OCI-LY3 (cell line): ENCODE measurements at regions not wholly inside any gene's neighbourhood (a gene's known extent, or its start where the extent isn't known, plus 50 kb on each side); places are given as distances from the start of the nearest gene placed in this dataset.

Experiments
- H2AFZ ChIP-seq: fragments of 200-600, 300-600 bp; shearing (Covaris generic); 2 replicates; pipeline ENCODE4 v1.6.0; 2014; ENCODE audit warnings: antibody characterized with exemption, low read depth, low read length
- H3K27ac ChIP-seq: fragments of 200-600, 300-600 bp; sonication (generic); 2 replicates; pipeline ENCODE4 v1.5.1; 2014; ENCODE audit warnings: mild to moderate bottlenecking, low read length, moderate library complexity, mixed read lengths
- H3K27me3 ChIP-seq: fragments of 200-600, 300-600 bp; sonication (generic); 2 replicates; pipeline ENCODE4 v1.6.1; 2014; ENCODE audit warnings: low read depth, low read length, mixed read lengths
- H3K36me3 ChIP-seq: fragments of 200-600, 300-600 bp; sonication (generic); replicated peaks from 2 replicates; pipeline ENCODE3; 2014; ENCODE audit warnings: low read depth, low read length, mixed read lengths
- H3K4me1 ChIP-seq: fragments of 300-600, 200-600 bp; sonication (generic); 2 replicates; pipeline ENCODE4 v1.6.1; 2014; ENCODE audit warnings: low read length, mixed read lengths
- H3K4me2 ChIP-seq: fragments of 200-600, 300-600 bp; sonication (generic); 2 replicates; pipeline ENCODE4 v1.6.1; 2014; ENCODE audit warnings: low read length, mixed read lengths
- H3K4me3 ChIP-seq: fragments of 300-600, 200-600 bp; sonication (generic); 2 replicates; pipeline ENCODE4 v1.5.1; 2014; ENCODE audit warnings: antibody characterized with exemption, mild to moderate bottlenecking, low read length, moderate library complexity
- H3K79me2 ChIP-seq: fragments of 300-600, 200-600 bp; shearing (Covaris generic); 2 replicates; pipeline ENCODE4 v1.6.1; 2014; ENCODE audit warnings: mild to moderate bottlenecking, low read length, mixed read lengths
- H3K9ac ChIP-seq: fragments of 300-600, 200-600 bp; shearing (Covaris generic); 2 replicates; pipeline ENCODE4 v1.6.0; 2014; ENCODE audit warnings: mild to moderate bottlenecking, low read length, moderate library complexity
- H3K9me3 ChIP-seq: fragments of 200-600, 300-600 bp; shearing (Covaris generic); 2 replicates; pipeline ENCODE4 v1.6.1; 2014; ENCODE audit warnings: low read length, mixed read lengths; ENCODE audit not compliant: insufficient read depth
- H4K20me1 ChIP-seq: fragments of 200-600, 300-600 bp; sonication (generic); 2 replicates; pipeline ENCODE4 v1.6.1; 2016; ENCODE audit warnings: low read length, mixed read lengths; ENCODE audit not compliant: insufficient read depth
- CTCF ChIP-seq: fragments of 200-600, 300-600 bp; sonication (generic); IDR thresholded peaks from 2 replicates; pipeline ENCODE4 v1.5.1; 2014; ENCODE audit warnings: antibody characterized with exemption, low read length, low read depth
- EZH2phosphoT487 ChIP-seq: fragments of 200-600 bp; shearing (Covaris generic); IDR thresholded peaks from 2 replicates; pipeline ENCODE4 v1.6.1; 2018; ENCODE audit warnings: antibody characterized with exemption, mixed run types, low read depth

DNA sequence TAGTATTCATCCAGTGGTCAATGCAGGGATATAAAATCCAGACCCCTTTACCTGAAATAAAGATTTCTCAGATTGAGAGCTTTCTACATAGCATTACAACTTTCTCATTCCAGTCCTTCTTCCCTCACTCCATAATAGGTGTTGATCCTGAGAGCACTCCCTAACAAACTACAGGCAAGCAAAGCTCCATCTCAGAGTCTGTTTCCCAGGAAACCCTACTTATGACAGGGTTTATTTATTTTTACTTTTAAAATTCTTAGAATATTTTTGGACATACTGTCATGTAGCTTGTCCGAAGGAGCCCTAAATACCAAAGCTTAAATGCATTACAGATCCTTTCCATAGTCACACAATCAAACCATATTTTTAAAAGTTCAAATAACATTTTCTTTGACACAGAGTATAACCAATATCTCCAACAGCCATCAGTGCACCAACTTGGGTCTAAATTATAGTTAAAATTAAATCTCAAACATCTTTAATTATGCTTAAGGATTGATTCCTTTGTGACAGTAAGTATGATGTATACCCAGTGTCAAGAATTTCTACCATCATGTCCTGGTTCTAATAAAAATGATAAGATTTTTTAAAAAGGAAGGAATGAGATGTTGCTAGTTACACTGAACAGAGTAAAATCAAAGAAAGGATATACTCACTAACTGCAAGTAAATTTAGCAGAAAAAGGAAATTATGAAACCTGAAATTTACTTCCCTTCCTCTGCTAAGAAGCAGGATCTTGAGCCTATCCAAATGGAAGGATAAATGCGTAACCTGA lies 580.4 kb upstream of the ADGRL3 start:
- no peak for TF ChIP-seq CTCF
- TF ChIP-seq EZH2phosphoT487 = no peak
- no peaks in the 10 kb centered on the region for H3K36me3 ChIP-seq
- no peaks in the 10 kb centered on the region for H3K9me3 ChIP-seq
- H4K20me1 ChIP-seq = no peaks in the 10 kb centered on the region
- H3K4me2 ChIP-seq = no peak overlapping the region
- H3K4me1 ChIP-seq = no peaks in the 10 kb centered on the region
- no peak overlapping the region for H3K27ac ChIP-seq
- no peak overlapping the region for H3K9ac ChIP-seq
- no peaks in the 10 kb centered on the region for H3K27me3 ChIP-seq
- no peak overlapping the region for H2AFZ ChIP-seq
- no peak overlapping the region for H3K4me3 ChIP-seq
- no peaks in the 10 kb centered on the region for H3K79me2 ChIP-seq

GRCh38 chr4:60637976-60638375 lies 562.1 kb upstream of the ADGRL3 start:
- Histone ChIP-seq H3K79me2 (no peaks in the 10 kb centered on the region), H3K4me2 (no peak overlapping the region), H2AFZ (no peak overlapping the region), H3K9me3 (0 out of 2 replicates have a peak, but pooled peaks cover 3% of the 10 kb centered on the region), H3K4me1 (no peaks in the 10 kb centered on the region), H3K36me3 (no peaks in the 10 kb centered on the region), H3K27me3 (no peaks in the 10 kb centered on the region), H3K9ac (no peak overlapping the region), H4K20me1 (no peaks in the 10 kb centered on the region), H3K4me3 (no peak overlapping the region), H3K27ac (no peak overlapping the region)
- no peak for TF ChIP-seq EZH2phosphoT487
- no peak for TF ChIP-seq CTCF

- Histone ChIP-seq H3K27ac (no peak overlapping the region), H3K36me3 (no peaks in the 10 kb centered on the region), H3K79me2 (no peaks in the 10 kb centered on the region), H4K20me1 (no peaks in the 10 kb centered on the region), H3K4me2 (no peak overlapping the region), H3K9ac (no peak overlapping the region), H3K4me1 (no peaks in the 10 kb centered on the region), H3K4me3 (no peak overlapping the region), H2AFZ (no peak overlapping the region), H3K9me3 (no peaks in the 10 kb centered on the region), H3K27me3 (no peaks in the 10 kb centered on the region)
- TF ChIP-seq CTCF = no peak
- TF ChIP-seq EZH2phosphoT487 = no peak
These were observed 551.4 kb upstream of the ADGRL3 start for GRCh38 chr4:60648774-60649173.

DNA sequence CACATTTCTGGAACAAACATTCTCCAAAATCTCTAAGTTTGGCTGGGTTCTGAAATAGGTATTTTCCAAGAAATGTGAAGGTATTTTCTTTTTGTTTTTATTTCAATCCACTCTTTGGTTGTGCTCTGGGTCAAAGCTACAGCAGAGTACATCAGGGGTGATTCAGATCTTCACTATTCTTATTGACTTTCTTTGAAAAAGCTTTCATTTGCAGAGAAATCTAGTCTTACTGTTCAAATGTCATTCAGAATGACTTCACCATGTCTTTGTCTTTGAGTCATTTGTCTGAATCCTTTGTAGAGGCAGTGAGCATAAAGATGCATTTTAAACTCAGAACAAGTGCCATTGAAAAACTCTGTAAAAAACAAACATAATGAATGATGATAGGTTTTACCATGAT lies 547.2 kb upstream of the ADGRL3 start:
- H3K79me2 ChIP-seq = no peaks in the 10 kb centered on the region

More for the DNA sequence above, 547.2 kb upstream of the ADGRL3 start:
- TF ChIP-seq CTCF (no peak), EZH2phosphoT487 (no peak)
- peaks cover 3% of the 10 kb centered on the region; the same call in 1 of the 2 replicates for H3K4me1 ChIP-seq
- no peak overlapping the region for H3K4me3 ChIP-seq
- H3K27me3 ChIP-seq = no peaks in the 10 kb centered on the region
- H3K4me2 ChIP-seq = no peak overlapping the region
- H2AFZ ChIP-seq = no peak overlapping the region
- H4K20me1 ChIP-seq = no peaks in the 10 kb centered on the region
- H3K27ac ChIP-seq = no peak overlapping the region
- no peak overlapping the region for H3K9ac ChIP-seq
- H3K36me3 ChIP-seq = no peaks in the 10 kb centered on the region
- H3K9me3 ChIP-seq = no peaks in the 10 kb centered on the region
